ENCODE measurements at regions not wholly inside any gene's neighbourhood (a gene's known extent, or its start where the extent isn't known, plus 50 kb on each side); places are given as distances from the start of the nearest gene placed in this dataset.

DNA sequence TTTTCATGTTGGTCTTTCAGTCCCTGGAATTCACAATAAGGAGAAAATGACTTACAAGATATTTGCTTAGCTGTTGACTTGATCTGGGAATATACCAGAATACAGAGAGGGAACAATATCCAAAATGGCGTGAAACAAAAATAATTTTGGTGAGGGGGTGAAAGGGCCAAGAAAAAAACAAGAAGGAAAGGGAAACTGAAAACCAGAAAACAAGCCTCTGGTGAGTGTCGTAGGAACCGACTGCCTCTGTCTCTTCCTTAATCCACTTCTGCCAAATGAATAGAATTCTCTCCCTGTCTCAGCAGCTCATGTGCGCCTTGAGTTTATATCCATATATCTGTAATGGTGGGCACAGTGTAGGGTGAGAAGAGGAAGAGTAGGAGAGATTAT lies 367.6 kb downstream of the ETS1 start:
- DNase-seq, result peak; percentile 18

- no peak for DNase-seq
Measured at GRCh38 chr11:128216198-128216597, 371.2 kb downstream of the ETS1 start.

DNA sequence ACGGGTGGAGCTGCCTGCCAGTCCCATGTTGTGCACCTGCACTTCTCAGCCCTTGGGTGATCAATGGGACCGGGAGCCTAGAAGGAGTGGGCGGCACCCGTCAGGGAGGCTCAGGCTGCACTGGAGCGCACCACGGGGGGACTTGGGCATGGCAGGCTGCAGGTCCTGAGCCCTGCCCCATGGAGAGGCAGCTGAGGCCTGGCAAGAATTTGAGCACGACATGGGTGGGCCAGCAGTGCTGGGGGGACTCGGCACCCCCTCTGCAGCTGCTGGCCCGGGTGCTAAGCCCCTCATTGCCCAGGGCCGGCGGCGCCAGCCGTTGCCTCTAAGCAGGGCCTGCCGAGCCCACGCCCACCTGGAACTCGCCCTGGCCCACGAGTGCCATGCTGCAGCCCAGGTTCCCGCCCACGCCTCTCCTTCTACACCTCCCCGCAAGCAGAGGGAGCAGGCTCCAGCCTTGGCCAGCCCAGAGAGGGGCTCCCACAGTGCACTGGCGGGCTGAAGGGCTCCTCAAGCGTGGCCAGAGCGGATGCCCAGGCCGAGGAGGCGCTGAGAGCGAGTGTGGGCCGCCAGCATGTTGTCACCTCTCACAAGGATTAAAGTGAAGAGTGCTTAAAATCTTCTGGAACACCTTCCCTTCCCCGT lies 372.0 kb downstream of the ETS1 start:
- no peak for DNase-seq

- DNase-seq, result no peak
Measured at GRCh38 chr11:128214263-128214662, 373.1 kb downstream of the ETS1 start.

DNA sequence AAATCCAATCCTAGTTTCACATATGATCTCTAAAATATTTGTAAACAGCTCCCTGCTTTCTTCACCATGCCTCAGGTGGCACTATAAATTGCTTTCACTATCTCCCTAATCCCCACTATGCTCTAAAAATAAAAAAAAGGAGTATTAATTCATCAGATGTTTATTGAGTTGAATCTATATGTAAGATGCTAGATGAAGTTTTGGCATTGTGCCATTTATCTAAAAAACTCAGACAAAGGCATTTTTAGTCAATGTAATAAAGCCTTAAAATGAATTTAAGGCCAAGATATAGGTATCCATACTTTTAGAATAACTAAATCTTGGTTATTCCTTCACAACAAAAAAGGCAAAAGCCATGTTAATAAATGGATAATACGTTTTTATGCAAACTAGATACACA lies 373.9 kb downstream of the ETS1 start:
- DNase-seq, result no peak

DNA sequence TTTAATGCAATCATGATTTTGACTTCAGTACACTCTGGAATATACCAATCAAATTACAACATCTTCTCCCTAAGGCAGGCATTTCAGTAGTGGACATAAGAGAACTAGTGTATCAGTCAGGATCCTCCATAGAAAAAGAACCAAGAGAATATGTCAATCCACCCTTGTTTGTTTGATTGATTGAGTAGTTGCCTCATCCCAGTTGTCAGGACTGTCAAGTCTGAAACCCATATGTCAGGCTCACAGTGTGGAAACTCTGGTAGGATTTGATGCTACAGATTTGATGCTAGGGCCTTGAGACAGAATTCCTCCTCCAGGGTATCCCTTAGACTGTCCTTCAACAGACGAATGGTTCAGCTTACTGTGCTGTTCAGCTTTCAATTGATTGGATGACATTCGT lies 375.0 kb downstream of the ETS1 start:
- no peak for DNase-seq

DNA sequence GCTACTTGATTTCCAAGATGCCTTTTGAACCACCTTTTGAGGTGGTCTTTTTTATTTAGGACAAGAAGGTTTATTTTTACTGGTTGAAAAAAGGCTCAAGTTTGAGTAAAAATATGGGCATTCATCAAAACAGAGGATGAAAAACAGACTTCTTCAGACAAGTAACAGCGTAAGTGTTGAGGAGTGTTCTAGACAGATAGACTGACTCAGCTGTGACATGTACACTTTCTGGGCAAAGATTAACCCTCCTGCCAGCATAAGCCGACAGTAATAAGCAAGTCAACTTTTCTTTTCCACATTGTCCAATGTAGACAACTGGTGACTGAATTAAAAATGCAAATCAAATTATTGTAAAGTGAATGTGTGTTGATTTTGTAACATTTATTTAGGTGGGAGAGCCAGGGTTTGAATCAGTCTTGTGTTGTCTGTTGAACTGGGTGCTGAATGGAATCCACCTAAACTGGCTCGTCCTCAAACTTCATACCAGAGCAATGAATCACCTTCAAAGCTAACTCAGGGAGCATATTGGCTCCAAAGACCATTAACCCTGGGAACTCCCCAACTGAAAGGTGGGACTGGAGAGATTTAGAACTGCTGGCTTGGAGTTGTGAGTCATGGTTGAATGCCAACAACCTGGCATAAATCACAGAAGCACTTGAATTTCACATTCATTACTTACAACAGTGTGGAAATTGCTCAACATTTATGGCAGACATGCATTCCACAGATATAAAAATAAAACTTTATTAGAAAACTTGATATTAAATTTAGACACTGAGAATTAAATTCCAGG lies 377.0 kb downstream of the ETS1 start:
- DNase-seq, result no peak

DNA sequence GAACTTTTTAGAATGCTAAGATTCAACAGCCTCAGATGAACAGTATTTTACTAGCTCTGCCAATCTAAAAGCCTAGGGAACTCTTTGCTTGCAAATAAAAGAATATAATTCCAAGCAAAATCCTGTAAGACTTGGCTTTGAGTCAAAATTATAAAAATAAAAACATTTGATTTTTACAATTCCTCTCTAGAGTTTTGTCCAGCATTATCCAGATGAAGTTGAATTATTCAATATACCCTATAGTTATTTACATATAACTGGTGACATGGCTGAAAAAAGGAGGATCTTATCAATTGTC lies 378.3 kb downstream of the ETS1 start:
- DNase-seq, result no peak

DNA sequence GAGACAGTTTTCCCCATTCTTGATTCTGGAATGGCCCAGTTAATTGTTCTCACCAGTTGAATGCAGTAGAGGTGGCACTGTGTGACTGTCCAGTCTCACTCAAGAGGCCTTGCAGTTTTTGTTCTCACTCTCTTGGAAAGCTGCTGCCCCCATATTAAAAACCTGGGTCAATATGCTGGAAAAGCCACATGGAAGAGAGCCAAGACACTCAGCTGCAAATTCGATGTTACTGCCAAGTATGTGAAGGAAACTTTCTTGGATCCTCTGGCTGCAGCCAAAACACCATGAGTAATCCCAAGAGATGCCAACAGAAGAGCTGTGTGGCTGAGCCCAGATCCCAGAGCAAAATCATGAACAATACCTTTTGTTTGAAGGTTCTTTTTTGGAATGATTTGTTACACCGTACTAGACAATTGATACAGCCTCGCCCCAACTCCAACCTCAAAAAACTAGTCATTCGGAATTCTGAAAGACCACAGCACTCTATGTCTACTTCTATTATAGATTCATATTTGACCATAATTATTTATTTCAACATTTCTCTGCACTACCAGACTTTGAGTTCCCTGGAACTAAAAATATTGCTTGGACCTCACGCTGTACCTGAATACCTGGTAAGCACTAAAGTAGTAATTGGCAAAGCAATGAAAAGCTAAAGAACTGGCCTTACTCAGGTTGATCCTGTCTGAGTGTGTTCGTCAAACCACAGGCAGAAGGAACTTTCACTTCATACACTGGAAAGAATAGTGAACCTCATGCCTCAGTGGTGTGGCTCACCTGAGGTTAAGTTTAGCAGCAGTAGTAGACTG lies 378.8 kb downstream of the ETS1 start:
- no peak for DNase-seq

GRCh38 chr11:128207861-128208321 lies 379.5 kb downstream of the ETS1 start:
- DNase-seq, result no peak

DNA sequence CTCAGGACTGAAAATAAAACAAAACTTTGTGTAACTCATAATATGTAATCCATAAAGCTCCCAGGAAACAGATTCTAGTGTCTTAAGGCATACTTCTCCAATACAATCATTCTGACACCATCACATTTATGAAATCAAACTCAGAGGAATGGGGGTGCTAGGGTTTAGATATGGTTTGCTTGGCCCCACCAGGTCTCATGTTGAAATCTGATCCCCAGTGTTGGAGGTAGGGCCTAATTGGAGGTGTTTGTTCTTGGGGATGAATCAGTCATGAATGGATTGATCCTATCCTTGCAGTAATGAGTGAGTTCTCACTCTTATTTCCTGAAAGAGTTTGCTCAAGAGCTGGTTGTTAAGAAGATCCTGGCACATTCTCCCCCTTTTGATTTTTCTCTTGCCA lies 380.9 kb downstream of the ETS1 start:
- no peak for DNase-seq

DNA sequence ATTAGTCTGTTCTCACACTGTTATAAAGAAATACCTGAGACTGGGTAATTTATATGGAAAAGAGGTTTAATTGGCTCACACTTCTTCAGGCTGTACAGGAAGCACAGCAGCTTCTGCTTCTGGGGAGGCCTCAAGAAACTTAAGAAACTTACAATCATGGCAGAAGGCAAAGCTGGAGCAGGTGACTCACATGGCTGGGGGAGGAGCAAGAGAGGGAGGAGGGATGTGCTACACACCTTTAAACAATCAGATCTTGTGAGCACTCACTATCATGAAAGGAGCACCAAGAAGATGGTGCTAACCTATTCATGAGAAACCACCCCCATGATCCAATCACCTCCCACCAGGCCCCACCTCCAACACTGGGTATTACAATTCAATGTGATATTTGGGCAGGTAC lies 381.6 kb downstream of the ETS1 start:
- no peak for DNase-seq

GRCh38 chr11:128204898-128205297 lies 382.5 kb downstream of the ETS1 start:
- no peak for DNase-seq

- no peak for DNase-seq
Measured at GRCh38 chr11:128201801-128202200, 385.6 kb downstream of the ETS1 start.

GRCh38 chr11:128201009-128201408 lies 386.3 kb downstream of the ETS1 start:
- DNase-seq, result no peak

GRCh38 chr11:128200467-128200866 lies 386.9 kb downstream of the ETS1 start:
- DNase-seq, result no peak

DNA sequence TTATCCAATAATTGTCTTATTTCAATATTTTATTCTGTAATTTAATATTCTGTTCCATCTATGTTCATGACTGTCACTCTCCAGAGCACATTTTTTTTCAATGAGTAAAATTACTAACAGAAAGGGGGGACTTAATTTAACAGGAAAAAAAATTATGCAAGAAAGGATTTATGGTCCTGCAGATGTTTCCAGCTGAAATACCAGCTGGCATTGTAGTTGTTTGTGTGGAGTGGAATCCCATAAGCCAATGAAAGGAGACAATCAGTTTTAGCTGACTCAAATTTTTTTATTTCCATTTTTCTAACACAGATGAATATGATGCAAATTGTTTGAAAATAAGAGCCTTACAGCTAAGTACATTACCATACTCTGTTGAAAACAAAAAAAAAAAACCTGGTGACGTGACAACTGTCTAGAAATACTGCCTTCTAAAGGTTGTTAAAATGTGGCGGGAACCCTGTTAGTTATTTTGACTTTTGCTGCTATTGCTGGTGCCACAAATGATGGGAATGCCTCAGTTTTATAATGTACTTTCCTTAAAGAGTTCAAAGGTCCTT lies 389.1 kb downstream of the ETS1 start:
- no peak for DNase-seq

DNA sequence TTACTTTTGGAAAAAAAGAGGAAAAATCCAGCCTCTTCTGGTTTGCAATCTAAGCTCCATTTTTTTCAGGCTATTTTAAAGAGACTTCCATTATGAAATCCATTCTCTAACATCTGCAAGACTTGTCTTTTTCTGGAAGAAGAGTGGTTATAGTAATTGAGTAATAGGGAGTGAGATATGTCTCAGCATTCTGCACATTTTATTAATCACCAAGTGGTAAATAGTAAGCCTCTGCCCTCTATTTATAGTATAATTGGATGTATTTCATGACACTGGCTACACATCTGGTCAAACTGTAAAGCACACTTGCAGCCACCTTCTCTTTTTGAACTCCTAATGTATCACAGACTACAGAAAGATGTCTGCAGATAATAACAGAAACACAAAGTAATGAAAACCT lies 391.1 kb downstream of the ETS1 start:
- peak in 1 of 2 donors; percentile 26 for DNase-seq

DNA sequence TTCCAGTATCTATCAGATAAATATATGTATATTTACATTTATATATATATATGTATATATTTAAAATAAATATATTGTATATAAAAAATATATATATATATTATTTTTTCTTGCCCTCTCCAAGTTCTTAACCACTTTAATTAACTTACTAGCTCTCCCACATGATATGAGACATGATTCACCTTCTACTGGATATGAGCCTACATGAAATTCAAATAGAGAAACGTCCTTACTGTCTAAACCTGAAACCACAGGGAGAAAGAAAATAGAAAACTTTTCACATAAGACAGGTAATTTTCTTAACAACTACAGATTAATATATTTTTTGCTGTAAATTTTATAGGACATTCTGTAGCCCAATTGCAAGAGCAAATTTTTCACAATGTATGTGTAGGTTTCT lies 391.6 kb downstream of the ETS1 start:
- no peak for DNase-seq

DNA sequence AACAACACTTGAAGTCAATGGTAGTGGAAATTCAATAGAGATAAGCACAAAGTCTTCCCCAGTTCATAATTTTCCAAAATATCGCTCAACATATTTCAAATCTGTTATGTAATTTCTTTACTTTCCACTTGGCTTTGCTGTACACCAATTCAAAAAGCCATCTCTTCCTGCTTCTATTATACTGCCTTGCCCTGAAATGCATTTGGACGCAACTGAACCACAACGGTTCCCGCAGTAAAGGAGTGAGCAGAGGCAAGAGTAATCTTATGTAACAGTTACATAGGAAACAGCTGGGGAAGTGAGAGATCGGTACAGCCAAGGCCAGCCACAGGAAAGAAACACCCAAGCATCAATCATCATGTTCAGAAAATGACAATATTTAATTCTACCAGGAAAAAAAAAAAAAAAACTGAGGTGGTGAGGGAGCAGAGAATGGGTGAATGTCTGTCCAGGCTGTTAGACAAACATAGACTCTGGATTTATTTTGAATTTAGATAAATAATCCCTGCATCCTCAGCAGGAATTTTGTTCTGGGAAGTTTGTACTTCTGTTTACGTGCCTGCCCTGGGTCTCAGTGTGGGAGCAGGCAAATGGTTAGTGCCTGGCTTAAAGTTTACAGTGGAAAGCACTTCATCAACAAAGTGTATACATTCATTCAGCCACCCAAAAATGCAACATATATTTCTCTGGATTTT lies 392.2 kb downstream of the ETS1 start:
- peak; percentile 33 to 73 for DNase-seq

- DNase-seq, result peak; percentile 11 to 28
Measured at GRCh38 chr11:128194216-128194615, 393.1 kb downstream of the ETS1 start.

DNA sequence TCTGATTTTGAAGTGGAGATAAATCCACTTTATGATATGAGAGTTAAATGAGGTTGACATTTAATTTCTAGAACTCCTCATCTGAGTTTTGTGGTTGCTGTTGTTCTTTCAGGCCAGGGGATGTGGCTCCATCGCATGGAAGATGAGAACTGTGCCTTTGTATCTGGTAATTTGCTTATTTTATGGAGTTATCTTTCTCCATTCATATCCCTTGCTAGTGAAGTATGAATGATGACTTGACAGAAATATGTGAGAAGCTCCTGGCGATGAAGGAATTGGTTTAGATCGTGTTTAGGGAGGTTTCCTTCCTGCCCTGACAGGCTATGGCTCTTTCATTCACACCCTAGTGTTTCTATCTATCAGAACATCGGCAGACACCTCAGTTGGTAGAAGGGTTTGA lies 393.7 kb downstream of the ETS1 start:
- no peak for DNase-seq

- no peak for DNase-seq
Measured at GRCh38 chr11:128190312-128190711, 397.0 kb downstream of the ETS1 start.

Measured in inflammatory macrophage (primary cell).